ENCODE measurements at regions not wholly inside any gene's neighbourhood (a gene's known extent, or its start where the extent isn't known, plus 50 kb on each side); places are given as distances from the start of the nearest gene placed in this dataset.

DNA sequence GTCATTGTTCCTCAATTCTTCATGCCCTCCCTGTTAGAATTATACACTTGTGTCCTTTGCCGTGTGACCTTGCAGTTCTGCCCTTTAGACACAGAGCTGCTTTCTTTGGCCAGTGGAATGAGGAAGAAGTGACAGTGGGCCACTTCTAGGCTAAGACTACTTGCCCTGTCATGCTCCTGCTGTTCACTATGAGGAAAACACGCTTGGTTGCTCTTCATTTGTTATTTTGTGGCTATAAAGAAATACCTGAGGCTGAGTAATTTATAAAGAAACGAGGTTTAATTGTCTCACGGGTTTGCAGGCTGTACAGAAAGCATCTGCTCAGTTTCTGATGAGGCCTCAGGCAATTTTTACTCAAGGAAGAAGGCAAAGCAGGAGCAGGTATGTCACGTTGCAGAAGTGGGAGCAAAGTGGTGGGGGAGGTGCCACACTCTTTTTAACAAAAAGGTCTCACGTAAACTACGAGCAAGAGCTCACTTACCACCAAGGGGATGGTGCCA, 279.1 kb upstream of the DMAC1 start:
- H3K27me3 ChIP-seq: no peaks in the 10 kb centered on the region
- TF ChIP-seq, protein P1, sequence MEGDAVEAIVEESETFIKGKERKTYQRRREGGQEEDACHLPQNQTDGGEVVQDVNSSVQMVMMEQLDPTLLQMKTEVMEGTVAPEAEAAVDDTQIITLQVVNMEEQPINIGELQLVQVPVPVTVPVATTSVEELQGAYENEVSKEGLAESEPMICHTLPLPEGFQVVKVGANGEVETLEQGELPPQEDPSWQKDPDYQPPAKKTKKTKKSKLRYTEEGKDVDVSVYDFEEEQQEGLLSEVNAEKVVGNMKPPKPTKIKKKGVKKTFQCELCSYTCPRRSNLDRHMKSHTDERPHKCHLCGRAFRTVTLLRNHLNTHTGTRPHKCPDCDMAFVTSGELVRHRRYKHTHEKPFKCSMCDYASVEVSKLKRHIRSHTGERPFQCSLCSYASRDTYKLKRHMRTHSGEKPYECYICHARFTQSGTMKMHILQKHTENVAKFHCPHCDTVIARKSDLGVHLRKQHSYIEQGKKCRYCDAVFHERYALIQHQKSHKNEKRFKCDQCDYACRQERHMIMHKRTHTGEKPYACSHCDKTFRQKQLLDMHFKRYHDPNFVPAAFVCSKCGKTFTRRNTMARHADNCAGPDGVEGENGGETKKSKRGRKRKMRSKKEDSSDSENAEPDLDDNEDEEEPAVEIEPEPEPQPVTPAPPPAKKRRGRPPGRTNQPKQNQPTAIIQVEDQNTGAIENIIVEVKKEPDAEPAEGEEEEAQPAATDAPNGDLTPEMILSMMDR (IDR thresholded peaks at IDR 0.05): no peak
- no peak overlapping the region for H3K27ac ChIP-seq
- peaks cover 0 to 33% (median 0%) of the 10 kb centered on the region in 11 donors for H3K9me3 ChIP-seq
- intact Hi-C loops (cut with DNase I): no loop called here
- no peaks in the 10 kb centered on the region for H3K36me3 ChIP-seq
- 81 to 83% methylated on average over 7 of the region's 7 CpGs for WGBS, 2 donors
- ATAC-seq: no peak
- H3K4me1 ChIP-seq: no peaks in the 10 kb centered on the region
- no peak for DNase-seq
- no peak overlapping the region for H3K4me3 ChIP-seq

DNA sequence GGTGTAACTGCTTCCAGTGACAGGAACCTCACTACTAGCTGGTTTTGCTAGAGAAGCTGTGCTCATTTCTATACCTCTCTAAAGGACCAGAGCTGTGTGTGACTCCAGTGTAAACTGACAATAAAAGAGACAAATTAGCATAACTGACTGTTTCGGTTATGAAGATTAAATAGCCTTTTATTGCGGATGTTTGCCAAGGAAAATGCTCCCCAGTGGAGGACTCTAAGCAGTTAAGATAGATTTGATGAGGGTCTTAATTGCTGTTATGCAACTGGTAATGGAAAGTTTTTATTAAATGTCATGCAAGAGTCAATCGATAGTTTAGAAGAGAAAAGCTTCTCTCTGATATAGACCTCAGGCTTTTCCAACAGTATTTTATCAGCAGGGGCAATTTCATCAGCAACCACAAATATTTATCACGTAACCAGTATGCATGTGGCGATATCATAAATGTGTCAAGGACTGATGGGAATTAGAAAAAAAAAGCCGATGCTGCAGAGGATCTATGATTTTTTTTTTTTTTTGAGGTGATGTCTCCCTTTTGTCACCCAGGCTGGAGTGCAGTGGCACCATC, 275.2 kb upstream of the DMAC1 start:
- H3K36me3 ChIP-seq: no peaks in the 10 kb centered on the region
- no peaks in the 10 kb centered on the region for H3K27me3 ChIP-seq
- 86 to 92% methylated on average over 6 of the region's 6 CpGs for WGBS, 2 donors
- no peak overlapping the region for H3K4me3 ChIP-seq
- peaks cover 0 to 16% (median 0%) of the 10 kb centered on the region in 11 donors for H3K9me3 ChIP-seq
- TF ChIP-seq, protein P1 (IDR thresholded peaks at IDR 0.05): no peak
- intact Hi-C loops (cut with DNase I): no loop called here
- no peak for ATAC-seq
- no peaks in the 10 kb centered on the region for H3K4me1 ChIP-seq
- no peak for DNase-seq
- no peak overlapping the region for H3K27ac ChIP-seq

DNA sequence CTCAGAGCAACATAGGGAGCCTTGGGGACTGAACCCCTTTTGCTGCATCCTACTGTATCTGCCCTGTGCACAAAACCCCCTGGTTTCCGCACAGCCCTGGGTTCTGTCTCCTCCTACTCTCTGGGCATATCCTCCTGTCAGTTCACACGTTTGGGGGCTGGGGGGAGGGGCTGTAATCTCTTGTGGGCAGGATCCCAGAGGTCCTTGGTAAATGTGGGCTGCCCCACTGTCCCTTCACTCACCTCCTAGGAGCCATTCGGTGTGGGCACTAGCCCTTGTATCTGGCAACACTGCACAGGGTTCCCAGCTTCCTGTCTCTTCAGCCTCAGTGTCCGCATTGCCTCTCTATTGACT, 271.8 kb upstream of the DMAC1 start:
- 61 to 67% methylated on average over 4 of the region's 4 CpGs for WGBS, 2 donors
- Histone ChIP-seq H3K27me3 (no peaks in the 10 kb centered on the region), H3K27ac (no peak overlapping the region), H3K9me3 (peaks cover 0 to 9% (median 0%) of the 10 kb centered on the region in 11 donors), H3K4me1 (no peaks in the 10 kb centered on the region), H3K4me3 (no peak overlapping the region), H3K36me3 (no peaks in the 10 kb centered on the region)
- TF ChIP-seq, protein P1 (IDR thresholded peaks at IDR 0.05): no peak
- no peak for ATAC-seq
- intact Hi-C loops (cut with DNase I): no loop called here
- no peak for DNase-seq

DNA sequence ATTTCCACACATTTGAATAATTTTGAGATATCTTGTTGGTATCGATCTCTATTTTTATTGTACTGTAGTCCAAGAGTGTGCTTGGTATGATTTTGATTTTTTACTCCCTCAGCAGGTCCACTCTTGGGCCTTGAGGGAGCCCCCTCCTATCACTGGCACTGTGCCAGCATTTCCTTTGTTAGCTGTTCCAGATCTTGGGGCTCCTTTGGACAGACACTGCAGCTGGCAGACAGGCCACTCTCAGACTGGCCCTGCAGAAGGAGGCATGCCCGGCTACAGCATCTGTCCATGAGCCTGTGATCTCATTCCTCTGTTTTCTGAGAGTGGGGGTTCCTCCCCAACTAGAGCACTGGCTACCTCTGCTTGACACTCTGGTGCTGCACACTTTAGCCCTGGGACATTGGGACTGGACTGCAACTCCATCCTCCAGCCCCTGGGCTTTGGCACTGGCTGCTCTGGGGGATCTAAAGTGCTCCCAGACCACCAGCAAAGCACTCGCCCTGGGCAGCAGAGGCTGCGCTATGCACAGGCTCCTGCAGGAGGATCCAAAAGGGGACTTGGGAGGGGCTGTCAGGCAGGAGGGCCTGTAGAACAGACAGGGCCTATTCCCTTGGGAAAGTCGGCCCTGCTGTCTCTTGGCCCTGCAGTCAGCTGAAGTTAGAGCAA, 271.3 kb upstream of the DMAC1 start:
- ATAC-seq (no peak), DNase-seq (no peak)
- TF ChIP-seq, protein P1 (IDR thresholded peaks at IDR 0.05): no peak
- 62 to 69% methylated on average over 5 of the region's 5 CpGs for WGBS, 2 donors
- Histone ChIP-seq H3K27ac (no peak overlapping the region), H3K9me3 (peaks cover 0 to 9% (median 0%) of the 10 kb centered on the region in 11 donors), H3K27me3 (no peaks in the 10 kb centered on the region), H3K4me1 (no peaks in the 10 kb centered on the region), H3K36me3 (no peaks in the 10 kb centered on the region), H3K4me3 (no peak overlapping the region)
- intact Hi-C loops (cut with DNase I): no loop called here
